HG03378 (cell line): ENCODE measurements at regions not wholly inside any gene's neighbourhood (a gene's known extent, or its start where the extent isn't known, plus 50 kb on each side); places are given as distances from the start of the nearest gene placed in this dataset.
"Not testable (repeated sequence)": the region's sequence is repeated elsewhere in the genome, so short reads cannot be mapped to it uniquely, and the experiment has no call there.

Experiments used
- ATAC-seq: cut with Tn5 transposase; IDR thresholded peaks from one replicate; pipeline ENCODE4 v1.9.1; 2021; ENCODE audit warnings: mild to moderate bottlenecking, moderate library complexity; ENCODE audit not compliant: unreplicated experiment

DNA sequence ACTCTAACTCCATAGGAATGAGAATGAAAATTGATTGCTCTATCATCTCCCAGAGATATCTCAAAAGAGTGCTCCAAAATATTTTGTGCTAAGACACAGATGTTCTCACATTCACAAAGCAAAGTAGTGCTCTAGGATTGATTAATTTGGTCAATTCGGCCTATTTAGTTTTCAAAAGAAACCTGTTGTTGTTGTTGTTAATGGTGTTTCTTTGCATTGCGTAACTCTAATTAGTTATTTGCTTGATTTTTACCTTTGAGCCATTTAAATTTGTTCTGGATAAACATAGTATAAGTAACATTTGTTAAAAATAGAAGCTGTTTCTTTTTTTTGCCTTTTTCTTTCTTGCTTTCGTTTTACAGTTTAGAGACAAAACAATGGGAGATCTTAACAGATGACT lies 382.5 kb downstream of the CAAP1 start:
- ATAC-seq = no peak

DNA sequence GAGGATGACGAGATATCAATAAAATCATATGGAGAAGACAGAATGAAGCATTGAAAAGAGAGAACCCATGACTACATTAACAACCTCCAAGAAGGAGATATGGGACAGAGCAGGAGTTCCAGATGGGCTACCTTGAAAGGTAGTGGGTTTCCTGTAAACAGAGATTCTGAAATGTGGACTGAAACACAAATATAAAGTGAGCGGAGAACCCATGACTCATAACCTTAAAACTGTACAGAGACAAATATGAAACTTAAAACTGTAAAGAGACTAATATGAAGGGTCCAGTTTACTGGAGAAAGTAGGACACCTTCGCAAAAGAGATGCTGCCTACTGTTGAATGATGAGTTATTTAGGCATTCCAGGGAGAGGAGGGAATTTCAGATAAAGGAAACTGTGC lies 383.7 kb downstream of the CAAP1 start:
- ATAC-seq = no peak

DNA sequence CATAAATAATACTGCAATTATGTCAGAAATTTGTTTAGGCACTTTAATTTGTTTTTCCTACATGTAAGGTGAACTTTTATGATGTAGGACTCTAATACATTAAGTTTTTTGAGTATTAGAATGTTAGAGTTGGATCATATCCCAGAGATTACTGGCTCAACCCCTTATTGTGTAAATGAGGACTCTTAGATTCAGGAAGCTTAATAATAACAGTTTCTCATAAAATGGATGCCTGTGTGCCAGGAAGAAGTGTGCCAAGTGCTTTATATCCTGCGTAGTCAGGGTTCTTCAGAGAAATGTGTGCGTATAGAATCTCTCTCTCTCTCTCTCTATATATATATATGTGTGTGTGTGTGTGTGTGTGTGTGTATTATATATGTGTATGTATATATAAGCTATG lies 388.5 kb downstream of the CAAP1 start:
- ATAC-seq = no peak

DNA sequence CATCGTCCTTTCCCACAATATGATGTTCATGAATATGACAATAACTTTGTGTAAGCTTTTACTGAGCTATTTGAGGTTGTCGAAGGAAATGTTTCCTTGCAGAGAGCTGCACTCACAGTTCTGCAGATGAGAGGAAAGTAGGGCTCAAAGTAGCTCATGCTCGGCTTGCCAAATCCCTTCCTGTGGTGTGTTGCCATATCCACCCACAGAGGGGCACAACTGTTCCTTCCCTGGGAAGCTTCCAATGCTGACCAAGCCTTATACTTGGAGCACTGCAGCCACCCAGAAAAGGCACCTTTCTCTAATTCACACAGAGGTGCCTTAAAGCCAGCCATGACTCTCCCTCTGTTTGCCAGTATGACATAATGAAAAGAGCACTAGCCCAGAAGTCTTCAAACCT lies 390.3 kb downstream of the CAAP1 start:
- ATAC-seq = no peak

DNA sequence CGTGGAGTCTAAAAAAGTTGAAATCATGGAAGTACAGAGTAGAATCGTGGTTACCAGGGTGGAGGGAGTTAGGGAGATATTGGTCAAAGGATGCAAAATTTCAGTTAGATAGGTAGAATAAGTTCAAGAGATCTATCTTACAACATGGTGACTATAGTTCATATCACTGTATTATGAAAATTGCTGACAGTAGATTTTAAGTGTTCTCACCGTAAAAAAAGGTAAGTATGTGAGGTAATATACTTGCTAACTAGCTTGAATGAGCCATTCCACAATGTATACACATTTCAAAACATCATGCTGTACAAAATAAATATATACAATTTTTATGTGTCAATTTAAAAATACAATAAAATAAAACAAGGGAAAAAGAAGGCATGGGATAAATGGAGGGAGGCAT lies 392.1 kb downstream of the CAAP1 start:
- no peak for ATAC-seq

DNA sequence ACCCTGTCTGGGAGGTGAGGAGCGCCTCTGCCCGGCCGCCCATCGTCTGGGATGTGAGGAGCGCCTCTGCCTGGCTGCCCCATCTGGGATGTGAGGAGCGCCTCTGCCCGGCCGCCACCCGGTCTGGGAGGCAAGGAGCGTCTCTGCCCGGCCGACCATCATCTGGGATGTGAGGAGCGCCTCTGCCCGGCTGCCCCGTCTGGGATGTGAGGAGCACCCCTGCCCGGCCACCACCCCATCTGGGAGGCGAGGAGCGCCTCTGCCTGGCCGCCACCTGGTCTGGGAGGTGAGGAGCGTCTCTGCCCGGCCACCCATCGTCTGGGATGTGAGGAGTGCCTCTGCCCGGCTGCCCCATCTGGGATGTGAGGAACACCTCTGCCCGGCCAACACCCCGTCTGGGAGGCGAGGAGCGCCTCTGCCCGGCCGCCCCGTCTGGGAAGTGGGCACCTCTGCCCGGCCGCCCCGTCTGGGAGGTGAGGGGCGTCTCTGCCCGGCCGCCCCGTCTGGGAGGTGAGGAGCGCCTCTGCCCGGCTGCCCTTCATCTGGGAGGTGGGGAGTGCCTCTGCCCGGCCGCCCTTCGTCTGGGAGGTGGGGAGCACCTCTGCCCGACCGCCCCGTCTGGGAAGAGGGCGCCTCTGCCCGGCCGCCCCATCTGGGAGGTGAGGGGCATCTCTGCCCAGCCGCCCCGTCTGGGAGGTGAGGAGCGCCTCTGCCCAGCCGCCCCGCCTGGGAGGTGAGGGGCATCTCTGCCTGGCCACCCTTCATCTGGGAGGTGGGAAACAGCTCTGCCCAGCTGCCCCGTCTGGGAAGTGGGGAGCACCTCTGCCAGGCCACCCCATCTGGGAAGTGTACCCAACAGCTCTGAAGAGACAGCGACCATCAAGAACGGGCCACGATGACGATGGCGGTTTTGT lies 399.7 kb downstream of the CAAP1 start:
- ATAC-seq = not testable (repeated sequence)

DNA sequence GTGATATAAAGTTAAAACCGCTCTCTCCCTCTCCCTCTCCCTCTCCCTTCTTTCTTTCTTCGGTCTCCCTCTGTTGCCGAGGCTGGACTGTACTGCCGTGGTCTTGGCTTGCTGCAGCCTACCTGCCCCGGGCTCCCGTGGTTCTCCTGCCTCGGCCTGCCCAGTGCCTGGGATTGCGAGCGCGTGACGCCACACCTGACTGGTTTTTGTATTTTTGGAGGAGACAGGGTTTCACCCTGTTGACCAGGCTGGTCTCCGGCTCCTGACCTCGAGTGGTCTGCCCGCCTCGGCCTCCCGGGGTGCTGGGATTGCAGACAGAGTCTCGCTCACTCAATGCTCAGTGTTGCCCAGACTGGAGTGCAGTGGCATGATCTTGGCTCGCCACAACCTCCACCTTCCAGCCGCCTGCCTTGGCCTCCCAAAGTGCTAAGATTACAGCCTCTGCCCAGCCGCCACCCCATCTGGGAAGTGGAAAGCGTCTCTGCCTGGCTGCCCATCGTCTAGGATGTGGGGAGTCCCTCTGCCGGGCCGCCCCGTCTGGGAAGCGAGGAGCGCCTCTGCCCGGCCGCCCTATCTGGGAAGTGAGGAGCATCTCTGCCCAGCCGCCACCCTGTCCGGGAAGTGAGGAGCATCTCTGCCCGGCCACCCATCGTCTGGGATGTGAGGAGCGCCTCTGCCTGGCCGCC lies 400.5 kb downstream of the CAAP1 start:
- not testable (repeated sequence) for ATAC-seq

DNA sequence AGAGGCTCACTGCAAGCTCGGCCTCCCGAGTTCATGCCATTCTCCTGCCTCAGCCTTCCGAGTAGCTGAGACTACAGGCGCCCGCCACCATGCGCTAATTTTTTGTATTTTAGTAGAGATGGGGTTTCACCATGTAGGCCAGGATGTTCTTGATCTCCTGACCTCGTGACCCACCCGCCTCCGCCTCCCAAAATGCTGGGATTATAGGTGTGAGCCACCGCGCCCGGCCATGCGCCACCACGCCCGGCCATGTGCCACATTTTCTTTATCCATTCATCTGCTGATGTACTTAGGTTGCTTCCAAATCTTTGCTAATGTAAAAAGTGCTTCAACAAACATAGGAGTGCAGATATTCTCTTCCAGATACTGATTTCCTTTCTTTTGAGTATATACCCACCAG lies 408.6 kb downstream of the CAAP1 start:
- no peak for ATAC-seq

DNA sequence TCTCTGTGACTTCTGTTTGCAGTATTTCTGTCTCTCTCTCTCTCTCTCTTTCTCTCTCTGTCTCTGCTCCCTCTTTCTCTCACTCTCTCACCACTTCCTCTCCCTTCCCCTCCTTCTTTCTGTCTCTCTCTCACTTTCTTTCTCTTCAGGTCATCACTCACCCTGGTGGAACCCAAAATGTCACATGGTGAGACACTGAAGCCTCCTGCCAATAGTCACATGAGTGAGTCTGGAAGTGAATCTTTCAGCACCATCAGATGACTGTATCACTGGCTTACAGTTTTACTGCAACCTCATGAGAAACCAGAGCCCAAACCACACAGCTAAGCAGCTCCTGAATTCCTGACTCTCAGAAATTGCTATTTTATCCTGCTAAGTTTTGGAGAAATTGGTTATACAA lies 414.6 kb downstream of the CAAP1 start:
- no peak for ATAC-seq

DNA sequence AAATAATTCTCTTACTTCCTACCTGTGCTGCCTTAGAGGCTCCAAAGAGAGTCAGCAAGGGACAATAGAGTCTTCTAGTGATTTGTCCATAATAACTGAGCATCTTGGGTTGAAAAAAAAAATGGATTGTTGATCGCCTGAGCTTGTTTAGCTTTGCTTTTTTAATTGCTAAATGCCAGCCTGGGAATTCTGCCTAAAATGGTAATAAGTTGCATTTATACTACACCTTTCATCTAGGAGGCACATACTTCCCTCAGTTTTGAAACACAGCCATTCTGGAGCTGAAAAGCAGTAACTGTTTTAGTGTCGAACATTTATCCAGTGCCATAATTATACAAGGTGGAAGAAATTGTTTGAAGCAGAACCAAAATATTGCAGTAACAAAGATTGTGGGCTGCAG lies 421.3 kb downstream of the CAAP1 start:
- no peak for ATAC-seq

DNA sequence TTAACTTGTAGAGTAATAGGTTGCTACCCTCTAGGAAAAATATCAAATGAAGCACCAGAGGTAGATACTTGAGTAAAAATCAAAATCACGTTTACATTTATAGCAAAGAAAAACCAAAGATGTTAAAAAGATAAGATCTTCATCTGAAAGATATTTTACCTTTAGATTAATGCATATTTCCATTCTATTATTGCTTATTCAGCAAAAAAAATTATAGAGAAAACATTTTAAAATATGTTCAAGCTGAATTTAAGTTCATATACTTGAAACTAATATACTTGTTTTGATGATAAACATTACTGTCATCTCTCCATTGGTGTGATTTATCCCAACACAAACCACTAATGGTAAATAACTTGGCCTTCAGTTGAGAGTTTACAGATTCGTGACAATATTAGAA lies 422.3 kb downstream of the CAAP1 start:
- ATAC-seq = no peak

DNA sequence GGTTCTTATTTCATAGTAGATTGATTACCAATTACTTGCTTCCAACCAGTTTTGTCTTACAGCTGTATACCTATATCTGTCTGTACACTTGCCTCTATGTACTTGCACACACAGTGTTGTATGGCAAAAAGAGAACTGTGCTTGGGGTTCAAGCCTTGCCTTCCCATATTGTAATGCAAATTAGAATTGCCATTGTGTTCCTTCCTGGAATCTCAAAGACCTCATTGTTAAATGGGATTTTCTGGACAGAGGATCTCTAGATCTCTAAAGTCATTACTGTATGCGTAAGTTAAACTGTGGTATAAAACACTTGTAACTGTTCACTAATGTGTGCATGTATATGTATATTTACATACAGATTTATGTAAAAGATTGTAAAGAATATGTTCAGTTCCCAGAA lies 428.8 kb downstream of the CAAP1 start:
- ATAC-seq = no peak

DNA sequence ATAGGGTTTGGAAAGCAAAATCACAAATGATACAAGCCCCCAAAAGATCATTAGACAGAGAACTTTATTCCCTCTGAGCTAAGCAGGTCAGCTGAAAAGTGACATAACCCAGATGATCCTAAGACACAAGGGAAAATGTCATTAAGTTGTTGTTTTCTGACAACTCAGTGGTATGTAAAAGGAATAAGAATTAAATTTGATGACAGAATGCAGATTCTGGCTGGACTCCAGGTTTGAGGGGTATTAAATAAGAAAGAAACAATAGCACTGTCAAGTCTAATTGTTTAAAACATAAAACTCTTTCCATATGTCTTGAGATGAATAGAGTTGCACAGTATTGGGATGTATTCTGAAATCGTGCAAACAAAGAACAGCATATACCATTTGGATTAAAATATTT lies 429.9 kb downstream of the CAAP1 start:
- no peak for ATAC-seq

DNA sequence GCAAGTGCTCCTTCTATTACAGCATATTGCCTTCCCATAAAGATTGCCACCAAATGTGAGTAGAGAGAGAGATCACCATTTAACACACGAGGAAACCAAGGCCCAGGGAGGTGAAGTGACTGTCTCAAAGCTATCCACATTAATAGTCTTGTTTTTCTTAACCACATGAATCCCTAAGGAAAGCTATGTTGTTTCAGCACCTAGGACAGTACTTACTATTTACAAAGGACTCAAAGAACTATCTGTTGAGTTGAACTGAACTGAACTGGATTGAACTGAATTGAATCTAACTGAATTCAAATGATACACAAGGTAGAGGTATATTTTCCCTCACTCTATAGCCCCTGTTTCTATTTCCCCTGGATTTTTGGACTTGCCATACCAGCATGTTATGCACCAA lies 430.4 kb downstream of the CAAP1 start:
- ATAC-seq = no peak

DNA sequence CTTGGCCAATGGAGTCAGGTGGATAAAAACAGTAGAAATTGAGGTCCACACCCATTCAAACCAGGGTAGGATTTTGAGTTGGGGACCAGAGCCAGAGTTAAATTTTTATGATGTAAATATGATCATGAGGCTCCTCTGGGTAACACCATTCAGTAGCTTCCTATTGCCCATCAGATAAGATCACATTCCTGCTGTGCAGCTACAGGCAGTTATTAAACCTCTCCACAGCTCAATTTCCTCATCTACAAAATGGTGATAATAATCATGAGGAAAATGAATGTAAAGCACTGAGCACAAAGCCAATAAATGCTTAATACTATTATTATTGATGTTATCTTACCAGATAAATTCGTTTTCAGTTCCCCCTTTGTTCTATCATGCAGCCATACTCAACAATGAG lies 432.0 kb downstream of the CAAP1 start:
- no peak for ATAC-seq

DNA sequence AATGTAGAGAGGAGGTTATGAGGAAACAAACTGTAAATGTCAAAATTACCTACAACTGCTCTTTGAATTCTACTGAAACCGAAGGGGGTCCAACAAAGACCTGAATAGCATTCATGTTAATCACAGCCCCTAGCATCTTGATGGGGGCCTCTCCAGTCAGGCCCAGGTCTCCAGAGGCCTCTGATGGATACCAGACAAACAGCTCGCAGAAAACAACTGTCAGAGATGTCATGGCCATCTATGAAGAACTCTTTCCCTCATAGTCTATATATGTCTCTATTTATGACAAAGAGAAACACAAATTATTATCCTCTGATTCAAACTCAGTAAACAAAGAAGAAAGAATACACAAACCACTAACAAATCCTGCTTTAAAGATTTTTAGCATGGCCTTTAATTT lies 432.6 kb downstream of the CAAP1 start:
- no peak for ATAC-seq

DNA sequence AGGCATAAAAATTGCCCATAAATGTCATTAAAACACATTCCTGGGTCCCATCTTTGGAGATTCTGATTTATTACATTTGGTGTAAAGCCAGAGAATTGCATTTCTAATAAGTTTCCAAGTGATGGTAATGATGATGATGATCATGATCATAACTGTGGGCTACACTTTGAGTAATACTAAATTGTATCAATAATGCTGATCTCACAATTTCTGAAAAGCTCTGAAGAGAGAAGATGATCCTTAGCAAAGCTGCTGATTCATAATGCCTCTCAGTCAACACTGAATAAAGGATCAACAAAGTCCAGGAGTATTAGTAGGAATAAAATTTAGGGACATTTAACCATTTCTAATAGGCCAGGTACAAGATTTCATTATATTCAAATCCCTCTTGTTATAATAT lies 434.5 kb downstream of the CAAP1 start:
- no peak for ATAC-seq

DNA sequence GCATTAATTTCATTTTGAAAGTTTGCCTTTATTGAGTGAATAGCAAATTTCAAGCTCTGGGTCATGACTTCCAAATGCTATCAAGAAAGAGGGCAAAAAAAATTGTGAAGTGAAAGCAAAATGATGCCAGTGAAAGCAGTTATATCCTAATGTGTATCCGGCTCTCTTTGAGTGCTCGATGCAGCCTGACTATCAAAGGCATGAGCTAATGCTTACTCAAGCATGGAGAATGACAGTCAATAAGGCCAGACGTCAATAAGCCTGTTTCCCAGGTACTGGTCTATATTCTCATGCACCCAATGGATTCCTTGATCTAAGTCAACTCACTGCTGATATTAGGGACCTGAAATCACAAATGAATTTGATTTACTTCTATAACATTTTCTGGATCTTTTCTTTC lies 435.5 kb downstream of the CAAP1 start:
- no peak for ATAC-seq

DNA sequence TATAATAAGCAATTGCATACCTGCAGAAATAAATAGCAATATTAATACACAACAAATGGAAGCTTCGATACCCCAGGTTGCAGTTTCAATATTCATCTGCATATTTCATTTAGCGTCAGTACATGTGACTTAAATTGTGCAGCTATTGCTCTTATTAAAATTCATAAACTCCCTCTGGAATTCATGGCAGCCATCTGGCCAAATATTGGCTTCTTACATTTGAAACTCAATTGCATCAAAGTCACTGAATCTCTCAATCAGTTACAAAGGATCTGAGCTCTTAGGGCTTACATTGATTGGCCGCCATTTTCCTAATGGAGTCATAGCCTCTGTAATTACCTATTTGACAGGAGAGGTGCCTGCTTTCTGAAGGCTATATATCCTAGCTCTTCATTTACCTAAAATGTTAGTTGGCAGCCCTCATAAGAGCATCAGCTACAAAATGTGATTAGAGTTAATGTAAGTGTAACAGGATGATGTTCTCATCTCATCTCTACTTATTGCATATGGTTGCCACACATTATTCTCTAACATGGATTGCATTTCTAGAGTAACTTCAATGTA lies 453.5 kb downstream of the CAAP1 start:
- ATAC-seq = no peak

DNA sequence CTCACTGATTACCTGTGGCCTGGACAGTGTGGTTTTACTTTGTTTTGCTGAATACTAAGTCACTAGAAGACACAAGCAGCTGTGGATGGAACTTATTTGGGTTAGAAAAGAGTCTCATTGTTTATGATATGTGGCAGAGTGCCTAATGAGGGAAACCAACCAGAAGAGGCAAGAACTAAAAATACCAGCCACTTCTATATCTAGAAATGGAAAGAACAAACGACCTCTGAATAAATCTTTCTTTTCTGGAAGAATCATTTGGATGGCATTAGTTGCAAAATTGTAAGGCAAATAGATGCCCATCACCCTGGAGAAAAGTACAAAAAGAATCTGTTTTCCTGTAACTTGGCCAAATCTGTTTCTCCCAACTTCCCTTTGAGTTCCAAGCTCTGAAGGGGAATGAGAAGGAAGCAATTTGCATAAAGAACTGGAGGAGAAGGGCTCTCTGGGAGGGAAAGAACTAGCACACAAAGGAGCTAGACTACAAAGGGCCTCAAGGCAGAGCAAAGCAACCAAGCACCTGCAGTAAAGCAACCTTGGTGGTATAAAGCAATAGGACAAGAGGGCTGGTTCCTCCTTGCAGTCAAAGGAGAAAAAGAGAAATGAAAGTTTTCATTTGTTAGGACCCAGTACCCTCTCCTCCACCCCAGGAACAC lies 455.4 kb downstream of the CAAP1 start:
- ATAC-seq = no peak

DNA sequence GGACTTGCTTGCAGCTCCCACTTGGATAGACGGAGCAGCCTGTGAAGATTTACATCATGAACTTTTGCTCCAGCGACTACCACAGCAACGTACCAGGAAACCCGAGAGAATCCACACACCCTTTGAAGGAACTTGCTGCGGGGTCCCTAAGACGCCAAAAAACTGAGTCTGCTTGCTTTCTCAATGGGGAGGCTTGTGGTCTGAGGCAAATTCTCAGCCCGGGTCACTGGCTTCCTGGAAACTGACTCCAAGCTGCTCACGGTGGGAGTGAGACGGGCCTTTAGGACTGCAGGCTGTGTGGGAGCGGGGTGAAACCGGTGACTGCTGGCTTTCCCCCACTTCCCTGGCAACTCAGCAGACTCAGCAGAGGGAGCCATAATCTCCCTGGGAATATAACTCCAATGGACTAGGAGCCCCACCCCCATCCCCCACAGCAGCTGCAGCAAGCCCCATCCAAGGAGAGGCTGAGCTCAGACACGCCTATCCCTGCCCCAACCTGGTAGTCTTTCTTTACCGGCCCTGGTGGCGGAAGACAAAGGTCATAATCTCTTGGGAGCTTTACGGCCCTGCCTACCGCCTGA lies 466.0 kb downstream of the CAAP1 start:
- ATAC-seq = no peak
